Erythroblast (primary cell): ENCODE measurements at regions not wholly inside any gene's neighbourhood (a gene's known extent, or its start where the extent isn't known, plus 50 kb on each side); places are given as distances from the start of the nearest gene placed in this dataset.

ENCODE experiments used
- GATA1 ChIP-seq: IDR thresholded peaks from 2 replicates; pipeline ENCODE4 v1.6.1; 2011; ENCODE audit warnings: low read depth, mild to moderate bottlenecking, control low read depth, low read length, moderate library complexity
- POLR2A ChIP-seq: IDR thresholded peaks from 2 replicates; pipeline ENCODE4 v1.6.1; 2011; ENCODE audit warnings: mild to moderate bottlenecking, low read length

DNA sequence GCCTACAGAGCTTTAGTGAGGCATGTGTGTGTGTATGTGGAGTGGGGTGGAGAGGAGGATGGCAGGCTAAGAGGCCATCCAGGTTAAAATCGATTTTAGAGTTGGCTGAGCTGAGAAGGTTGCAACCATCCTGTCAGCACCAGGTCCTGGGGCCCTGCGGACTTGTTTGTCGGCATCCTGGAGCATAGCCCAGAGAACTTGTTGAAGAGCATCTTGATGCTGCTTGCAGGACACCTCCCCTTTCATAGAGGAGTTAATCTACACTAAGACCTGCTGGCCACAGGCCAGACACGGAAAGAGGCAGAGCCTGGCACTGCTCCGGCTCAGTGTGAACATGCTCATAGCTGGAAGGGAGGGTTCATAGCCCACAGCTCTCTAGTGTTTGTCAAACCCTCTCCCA, 72.1 kb upstream of the RGPD5 start:
- TF ChIP-seq POLR2A: no peak
- TF ChIP-seq GATA1: no peak
